T-helper 2 cell (primary cell): ENCODE measurements at regions not wholly inside any gene's neighbourhood (a gene's known extent, or its start where the extent isn't known, plus 50 kb on each side); places are given as distances from the start of the nearest gene placed in this dataset.

Experiments
- DNase-seq, 5 experiments: peaks; one replicate each; pipeline versions ENCODE4 v3.0.0 to v3.0.0-alpha.2; 2012 to 2022

DNA sequence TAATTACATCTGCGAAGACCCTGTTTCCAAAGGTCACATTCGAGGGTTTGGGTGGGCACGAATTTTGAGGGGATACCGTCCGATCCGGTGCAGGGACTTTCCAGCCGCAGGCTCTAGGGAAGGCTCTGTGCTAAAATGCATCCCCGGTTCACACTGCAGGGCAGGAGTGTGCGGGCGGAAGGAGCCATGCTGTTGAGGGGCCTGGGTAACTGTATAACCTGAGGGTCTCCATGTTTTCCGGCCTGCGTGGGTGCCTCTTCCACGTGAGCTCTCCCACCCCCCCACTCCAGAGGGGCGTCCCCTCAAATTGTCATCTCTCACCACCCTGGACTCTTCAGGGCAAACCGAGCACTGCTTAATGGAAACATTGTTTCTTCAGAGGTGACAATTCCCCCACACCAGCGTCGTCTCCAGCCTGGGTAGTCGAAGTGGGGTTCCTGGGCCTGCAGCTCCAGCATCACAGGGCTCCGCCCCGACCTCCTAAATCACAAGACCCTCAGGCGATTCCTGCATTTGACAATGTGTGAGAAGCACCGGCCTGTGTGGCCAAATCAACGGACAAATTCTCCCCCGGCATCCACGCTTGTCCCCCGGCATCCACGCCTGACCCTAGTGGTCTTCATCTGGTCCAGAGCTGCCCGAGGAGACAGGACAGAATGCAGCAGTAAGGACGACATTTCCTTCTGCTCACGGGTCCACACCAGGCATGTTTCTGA lies 51.2 kb downstream of the FOXL3 start:
- no peak for DNase-seq

DNA sequence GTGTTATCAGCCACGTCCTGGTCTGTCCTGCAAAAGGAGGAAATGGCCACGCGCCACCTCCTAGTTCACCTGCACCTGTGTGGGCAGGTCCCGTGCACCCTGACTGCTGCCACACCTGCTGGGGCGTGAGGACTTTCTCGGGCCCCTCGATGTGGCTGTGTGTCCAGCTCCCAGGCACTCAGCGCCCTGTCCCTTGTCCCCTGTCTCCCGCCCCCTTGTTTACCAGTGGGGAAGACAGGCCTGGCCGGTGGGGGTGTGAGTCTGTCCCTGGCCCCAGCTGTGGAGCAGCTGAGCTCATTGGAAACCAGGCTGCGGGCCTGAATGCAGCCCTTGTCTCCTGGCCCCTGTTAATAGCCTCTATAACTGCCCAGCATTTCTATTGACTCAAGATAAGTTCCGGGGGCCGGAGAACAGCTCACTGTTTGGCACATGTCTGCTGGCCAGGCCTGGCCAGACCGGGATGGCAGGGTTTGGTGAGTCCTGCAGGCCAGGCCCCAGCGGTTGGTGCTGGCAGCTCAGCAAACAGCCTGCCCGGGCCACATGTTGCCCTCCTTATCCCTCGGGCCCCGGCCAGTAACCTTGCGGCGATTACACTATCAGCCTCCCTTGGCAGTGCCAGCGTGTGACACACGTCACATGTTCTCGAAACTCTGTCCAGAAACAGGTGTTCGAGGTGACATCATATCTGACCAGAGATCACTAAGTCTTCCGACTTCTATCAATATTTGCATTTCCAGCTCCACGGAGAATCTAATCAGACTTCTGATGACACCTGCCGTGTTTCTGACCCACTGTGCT lies 52.1 kb downstream of the FOXL3 start:
- DNase-seq, result no peak

DNA sequence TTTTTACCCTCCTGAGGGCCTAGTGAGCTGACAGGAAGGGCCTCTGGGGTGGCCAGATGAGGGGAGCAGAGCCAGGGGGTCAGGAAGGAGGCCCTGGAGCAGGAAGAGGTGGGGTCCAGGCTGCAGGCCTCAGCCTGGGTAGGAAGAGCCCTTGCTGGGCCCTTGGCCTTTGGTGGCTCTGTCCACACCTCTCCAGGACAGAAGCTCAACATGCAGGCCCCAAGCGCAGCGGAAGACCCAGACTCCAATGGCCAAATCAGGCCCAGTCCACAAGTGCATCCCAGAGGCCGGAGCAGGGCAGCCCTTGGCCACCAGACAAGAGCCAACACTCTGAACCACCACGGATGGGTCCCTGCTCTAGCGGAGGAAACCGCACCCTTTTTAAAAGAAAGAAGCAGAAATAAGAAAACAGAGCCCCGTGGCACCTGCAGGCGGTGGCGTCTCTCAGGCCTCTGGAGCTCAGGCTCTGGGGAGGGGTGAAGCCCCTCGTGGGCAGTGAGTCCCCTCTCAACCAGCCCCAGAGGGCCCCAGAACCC lies 52.8 kb downstream of the FOXL3 start:
- DNase-seq, result no peak

DNA sequence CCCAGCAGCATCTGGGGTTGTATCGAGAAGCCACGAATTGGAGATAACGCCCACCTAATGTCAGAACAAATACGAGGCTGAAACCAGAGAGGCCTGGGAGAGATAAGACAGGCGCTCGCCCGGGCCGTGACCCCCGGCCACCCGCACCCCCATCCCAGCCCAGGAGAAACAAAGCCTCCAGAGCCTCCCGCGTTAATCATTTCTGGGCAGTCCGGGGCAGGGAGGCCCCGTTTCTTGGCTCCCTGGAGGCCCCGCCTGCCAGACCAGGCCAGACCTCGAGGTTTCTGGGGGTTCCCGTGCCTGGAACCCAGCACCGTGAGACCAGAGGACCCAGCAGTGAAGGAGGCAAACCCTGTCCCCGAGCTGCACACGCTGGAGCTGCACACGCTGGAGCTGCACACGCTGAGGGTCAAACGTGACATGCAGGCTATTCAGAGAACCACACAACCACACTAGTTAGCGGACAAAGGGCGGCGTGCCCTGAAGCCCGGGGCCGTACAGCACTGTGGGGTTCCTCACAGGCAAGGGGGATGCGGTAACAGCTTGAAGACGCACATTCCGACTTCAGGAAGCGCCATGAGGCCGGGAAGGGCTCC lies 53.4 kb downstream of the FOXL3 start:
- no peak for DNase-seq

DNA sequence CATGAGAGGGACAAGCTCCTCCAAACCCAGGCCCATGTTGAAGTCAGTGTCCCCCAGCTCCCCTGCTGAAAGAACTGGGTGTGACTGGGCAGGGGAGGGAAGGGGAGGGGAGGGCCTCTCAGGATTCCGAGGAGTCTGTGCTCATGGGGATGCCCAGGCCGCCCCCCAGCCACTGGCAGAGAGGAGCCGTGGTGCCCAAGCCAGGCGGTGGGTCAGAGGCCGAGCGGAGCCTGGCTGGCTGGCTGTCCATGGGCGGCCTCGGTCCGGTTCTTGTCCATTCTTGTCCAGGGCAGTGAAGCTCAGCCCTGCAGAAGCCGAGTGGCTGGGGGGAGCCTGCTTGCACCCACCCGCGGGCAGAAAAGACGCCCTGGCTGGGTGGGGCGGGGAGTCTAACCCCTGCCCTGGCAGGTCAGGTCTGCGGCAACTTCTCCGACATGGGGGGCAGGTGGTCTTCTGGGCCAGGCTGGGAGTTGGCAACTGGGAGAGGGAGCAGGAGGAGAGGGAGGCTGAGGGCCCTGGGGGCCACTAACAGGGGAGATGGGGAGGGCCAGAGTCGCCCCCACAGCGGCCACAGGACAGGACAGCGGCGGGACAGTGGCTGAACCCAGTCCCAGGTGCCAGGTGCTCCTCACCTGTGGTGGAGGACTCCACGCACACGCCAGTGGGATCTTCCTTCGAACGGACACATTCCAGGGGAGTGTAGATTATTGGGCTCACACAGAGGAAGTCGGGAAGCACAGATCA lies 54.1 kb downstream of the FOXL3 start:
- no peak for DNase-seq

DNA sequence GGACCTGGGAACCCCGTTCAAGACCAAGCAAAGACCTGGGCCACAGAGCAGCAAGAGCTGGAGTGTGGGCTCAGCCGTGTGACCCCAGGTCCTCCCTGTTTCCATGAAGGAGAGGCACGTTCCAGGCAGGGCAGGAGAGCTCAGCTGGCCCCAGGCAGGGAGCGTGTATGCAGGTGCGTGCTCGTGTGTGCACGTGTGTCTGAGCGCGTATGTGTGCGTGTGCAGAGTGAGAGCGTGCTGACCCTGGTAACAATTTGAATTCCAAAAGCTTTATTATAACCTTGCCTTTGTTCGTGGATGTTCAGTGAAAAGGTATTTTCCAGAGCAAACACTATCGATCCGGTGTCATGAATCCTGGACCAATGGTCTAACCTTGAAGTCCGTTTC lies 54.6 kb downstream of the FOXL3 start:
- DNase-seq, result no peak

DNA sequence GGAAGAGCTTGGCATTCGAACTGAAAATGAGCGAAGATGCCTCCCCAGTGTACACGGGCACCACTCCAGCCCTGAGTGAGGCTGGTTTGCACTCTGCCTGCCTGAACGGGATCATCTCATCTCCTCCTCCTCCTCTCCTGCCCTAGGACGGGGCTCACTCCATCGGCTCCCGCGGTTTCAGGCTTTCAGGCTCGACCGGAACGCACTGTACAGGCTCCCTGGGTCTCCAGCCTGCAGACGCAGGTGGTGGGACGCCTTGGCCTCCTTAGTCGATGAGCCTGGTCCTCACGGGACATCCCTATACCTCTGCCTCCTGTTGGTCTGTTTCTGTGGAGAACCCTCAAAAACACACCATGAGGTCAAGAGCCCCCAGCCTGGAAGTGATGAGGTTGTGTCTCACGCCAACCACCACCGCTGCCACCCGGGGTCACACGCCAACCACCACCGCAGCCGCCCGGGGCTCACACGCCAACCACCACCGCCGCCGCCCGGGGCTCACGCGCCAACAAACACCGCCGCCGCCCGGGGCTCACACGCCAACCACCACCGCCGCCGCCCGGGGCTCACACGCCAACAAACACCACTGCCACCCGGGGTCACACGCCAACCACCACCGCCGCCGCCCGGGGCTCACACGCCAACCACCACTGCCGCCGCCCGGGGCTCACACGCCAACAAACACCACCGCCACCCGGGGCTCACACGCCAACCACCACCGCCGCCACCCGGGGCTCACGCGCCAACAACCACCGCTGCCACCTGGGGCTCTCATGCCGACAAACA lies 56.3 kb downstream of the FOXL3 start:
- no peak for DNase-seq

DNA sequence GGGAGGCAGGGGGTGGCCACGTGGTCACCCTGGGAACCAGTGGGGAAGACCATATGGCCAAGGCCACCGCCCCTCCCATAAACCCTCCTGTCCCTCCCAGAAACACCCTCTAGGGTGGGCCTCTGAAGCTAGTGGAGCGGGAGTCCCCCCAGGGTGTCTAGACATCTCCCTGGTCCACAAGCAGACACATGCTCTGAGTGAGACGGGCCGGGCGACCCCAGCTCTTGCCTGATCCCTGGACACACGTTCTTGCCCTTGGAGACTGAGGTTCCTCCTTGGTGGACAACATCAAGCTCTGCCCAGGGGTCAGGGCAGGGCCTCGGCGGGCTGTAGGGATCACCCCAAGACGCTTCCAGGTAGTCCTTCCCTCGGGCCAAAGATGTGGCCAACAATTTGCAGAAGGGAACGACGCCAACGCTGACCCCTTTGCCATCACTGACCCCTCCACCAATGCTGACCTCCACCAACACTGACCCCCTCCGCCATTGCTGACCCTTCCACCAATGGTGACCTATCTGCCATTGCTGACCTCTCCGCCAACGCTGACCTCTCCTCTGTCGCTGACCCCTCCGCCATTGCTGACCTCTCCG lies 57.1 kb downstream of the FOXL3 start:
- no peak for DNase-seq

DNA sequence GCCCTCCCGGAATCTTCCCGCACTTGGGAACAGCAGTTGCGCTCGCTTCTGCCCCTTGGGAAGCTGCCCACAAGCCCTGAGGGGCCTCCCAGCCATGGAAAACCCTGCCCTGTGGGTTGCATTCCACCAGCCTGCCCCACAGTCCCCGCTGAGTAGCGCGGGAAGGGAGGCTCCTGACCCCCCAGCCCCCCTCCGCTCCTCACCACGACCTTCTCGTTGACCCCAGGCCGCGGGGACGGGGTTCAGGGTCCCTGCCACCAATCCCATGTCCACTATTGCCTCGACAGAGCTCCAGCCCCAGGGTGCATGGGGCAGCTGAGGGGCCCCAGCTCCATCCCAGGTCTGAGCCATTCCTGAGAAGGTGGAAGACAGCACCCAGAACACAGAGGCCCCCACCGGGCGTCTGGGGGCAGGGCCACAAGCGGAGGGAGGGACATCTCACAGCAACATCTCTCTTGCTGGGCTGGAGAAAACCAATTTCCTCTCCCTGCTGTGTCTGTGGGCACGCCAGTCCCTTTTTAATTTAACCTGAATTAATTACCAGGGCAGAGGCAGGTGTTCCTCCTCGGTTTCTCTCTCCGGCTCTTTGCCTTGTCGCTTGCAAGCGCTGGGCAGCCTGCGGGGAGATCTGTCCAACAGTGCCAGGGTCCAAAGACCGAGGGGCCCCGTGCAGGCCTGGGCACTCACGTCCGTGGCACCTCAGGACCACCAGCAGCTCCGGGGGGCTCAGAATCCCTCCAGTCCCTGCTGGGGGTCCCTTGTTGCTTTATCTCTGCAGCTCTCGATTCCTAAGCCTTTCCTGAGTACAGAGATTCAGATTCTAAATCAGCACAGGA lies 57.9 kb downstream of the FOXL3 start:
- DNase-seq, result no peak

DNA sequence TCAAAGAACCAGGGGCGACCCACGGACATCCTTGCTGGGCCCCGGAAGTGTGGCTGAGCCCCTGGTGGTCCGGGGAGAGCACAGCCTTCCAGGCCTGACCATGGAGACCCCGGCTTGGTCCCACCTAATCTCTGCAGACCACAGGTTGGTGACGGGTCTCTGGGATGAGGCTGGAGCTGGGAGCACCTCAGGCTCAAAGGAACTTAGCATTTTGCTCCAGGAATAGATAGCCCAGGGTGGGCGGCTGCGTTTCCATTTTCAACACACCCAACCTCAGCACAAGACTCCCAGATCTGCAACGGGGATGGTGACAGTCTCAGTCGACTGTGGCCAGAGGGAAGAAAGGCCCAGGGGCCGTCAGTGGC lies 58.5 kb downstream of the FOXL3 start:
- no peak for DNase-seq

DNA sequence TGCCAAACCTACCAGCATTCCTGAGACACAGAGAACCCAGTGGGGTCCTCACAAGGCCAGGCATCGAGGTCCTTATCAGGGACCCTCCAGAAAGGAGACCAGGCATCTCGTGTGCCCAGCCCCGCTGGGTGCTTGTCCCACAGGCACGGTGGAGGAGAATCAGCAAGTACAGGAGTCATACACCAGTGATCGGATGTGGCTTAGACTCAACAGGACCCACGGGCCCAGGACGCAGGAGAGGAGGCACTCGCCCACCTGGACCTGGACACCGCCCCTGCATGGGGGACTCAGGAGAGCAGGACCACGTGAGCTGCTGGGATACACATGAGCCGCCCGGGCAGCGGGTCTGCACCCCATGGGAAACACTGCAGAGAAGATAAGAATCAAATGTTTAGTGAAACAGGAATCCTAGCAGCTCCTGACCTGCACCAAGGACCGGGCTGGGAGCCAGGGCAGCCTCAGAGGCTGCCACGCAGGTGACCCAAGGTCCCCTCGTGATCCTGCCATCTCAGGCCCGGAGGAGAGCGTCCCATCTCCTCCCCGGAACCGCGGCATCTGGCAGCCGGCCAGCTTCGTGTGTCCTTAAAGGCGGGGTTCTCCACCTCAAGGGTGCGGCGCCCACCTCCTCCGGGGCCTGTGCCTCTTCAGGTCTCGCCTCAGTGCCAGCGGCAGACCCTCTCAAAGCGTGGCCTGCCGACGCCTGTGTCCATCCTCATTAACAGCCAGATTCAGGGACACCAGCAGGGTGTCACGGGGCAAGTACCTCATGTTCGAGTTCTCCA lies 59.2 kb downstream of the FOXL3 start:
- DNase-seq, result no peak

DNA sequence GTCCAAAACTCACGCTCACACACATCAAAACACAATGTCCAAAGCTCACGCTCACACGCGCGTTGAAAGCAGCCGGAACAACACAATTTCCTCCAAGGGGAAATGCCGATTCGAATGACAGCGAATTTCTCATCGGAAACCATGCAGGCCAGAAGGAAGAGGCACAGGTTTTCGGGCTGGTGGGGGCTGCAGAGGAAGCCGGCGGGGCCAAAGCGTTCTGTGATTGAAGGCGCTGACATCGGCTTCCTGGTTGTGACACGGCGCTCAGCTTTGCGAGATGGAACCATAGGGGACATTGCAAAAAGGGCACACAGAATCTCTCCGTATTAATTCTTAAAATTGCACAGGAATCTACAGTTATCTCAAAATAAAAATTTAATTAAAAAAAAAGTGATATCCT lies 61.3 kb downstream of the FOXL3 start:
- peak in 4 of 5 experiments; percentile 46 to 83 (median 61) for DNase-seq

DNA sequence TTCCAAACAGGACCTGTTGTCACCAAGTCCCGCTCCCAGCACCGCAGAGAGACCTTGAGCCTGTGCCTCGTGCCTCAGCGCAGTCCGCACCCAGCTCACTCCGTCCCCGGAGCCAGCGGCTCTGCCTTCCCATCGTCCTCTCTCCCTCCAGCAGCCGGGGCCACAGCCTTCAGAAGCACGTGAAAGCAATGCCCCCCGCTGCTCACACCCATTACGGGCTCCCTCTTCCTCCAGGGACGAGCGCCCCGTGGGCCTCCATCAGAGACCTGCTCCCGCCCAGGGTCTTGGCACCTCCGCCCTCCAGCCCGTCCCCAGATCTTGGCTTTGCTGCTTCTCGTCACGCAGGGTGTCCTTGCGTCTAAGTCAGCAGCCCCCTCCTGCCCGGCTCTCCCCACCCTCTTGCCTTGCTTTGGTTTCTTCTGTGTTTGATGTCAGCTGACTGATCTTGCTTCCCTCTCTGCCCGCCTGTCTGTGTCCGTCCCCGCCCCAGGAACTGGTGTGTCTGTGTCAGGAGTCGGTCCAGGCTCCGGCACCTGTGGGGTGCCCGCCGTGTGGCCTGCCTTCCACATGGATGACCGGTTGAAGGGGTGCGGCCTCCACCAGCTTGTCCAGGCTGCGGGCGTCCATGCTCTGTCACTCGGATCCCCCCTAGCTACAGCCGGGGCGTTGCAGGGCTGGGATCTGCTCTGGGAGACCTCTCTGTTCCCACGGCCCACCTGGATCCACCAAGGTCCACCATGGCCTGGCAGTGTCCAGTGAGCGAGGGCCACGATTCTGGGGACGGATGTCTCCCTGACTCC lies 61.9 kb downstream of the FOXL3 start:
- DNase-seq, result peak in 3 of 5 experiments; percentile 46 to 65 (median 47)

DNA sequence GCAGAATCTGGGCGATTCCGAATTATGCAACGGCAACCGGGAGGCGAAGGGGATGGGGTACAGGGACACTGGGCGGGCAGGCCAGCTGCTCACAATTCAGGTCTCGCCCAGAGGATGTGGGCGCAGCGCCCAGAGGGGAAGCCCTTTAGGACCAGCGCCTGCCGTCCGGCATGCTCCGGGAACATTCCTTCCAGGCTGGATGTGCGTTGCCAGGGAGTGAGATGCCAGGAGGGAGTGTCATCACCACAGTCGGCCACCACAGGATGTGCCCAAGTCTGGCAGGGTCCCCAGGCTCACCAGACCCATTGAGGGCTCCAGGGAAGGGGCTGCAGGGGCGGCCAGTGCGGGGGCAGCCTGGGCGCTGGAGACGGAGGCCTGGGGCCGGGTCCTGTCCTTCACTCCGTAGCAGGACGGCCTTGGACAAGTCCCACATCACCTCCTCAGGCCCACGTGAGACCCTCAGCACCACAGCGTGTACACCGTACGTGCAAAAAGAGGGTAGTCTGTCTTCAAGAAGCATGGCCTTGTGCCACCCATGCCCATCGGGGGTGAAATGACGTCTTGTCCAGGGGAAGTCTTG lies 63.9 kb downstream of the FOXL3 start:
- DNase-seq, result no peak

DNA sequence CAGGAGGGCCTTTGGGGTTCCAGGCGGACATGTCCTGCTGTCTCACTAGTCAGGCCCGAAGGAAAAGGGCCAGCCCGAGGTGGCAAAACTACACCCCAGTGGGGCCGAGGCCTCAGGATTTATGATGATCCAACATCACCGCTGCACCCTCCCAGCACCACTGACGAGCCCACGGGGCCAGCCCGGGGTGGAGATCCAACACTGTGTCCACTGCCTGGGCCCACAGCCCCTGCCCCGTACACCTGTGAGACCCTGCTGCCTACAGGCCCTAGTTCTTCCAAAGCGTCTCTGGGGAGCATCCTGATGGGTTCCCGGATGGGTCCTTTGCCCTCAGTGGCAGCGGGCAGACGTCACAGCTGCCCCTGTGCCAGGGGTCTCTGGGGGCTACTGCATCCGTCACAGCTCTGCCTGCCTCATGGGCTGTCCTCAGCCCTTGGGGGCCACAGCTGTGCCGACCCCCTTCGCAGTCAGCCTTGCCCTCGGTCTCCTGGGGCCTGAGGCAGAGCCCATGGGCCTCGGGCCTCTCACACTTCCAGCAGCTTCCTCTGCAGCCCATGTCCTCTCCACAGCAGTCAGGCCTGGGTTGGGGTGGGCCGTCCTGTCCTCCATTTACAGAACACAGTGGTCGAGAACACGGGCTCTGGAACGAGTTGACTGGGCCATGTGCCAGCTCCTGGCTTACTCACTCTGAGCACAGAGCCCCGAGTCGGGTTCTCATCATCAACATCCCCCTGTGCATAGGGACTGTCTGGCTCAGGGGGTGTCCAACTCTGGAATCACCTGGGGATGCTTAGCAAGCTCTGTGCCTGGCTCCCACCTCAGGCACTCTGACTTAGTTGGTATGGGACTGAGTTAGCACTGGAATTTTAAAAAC lies 64.9 kb downstream of the FOXL3 start:
- no peak for DNase-seq

DNA sequence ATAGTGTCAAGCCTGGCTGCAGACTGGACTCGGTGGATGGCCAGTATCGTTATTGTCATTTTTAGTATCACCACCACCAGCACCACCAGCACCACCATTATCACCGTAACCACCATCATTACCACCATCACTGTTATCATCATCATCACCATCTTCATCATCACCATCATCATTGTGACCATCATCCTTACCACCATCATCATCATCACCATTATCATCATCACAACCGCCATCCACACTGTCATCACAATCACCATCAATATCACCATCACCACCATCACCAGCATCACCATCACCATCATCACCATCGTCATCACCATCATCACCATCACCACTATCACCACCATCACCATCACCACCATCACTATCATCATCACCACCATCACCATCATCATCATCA lies 65.6 kb downstream of the FOXL3 start:
- no peak for DNase-seq

DNA sequence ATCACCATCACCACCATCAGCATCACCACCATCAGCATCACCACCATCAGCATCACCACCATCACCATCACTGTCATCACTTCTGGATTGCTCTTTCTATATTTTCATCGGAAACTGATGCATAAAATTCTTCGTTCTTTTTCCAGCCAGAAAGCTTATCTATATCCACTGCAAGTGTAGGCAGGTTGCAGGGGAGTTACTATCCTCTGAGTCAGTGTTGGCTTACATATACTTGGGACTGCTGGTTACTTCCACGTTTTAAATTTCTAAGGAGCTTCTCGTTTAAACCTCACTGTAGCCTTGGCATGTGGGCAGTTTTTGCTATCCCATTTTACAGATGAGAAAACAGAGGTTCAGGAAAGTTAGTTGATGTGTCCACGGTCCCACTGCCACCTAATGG lies 66.1 kb downstream of the FOXL3 start:
- no peak for DNase-seq
